Brain microvascular endothelial cell (primary cell): ENCODE measurements at regions not wholly inside any gene's neighbourhood (a gene's known extent, or its start where the extent isn't known, plus 50 kb on each side); places are given as distances from the start of the nearest gene placed in this dataset.
A peak's percentile ranks its signal among the peaks of the same experiment; 100 is the strongest.
"Not testable (repeated sequence)": the region's sequence is repeated elsewhere in the genome, so short reads cannot be mapped to it uniquely, and the experiment has no call there.

Experiments
- DNase-seq: peaks from one replicate; pipeline ENCODE4 v3.0.0-alpha.2; 2020
- H3K27ac ChIP-seq: fragments of 250-450 bp; sonication (Bioruptor Pico); 2 replicates; pipeline ENCODE4 v1.5.1; 2020; ENCODE audit warnings: mild to moderate bottlenecking, moderate library complexity
- H3K27me3 ChIP-seq: fragments of 250-450 bp; sonication (Bioruptor Pico); replicated peaks from 2 replicates; pipeline ENCODE4 v1.5.1; 2020; ENCODE audit warnings: mild to moderate bottlenecking
- H3K36me3 ChIP-seq: fragments of 250-450 bp; sonication (Bioruptor Pico); replicated peaks from 2 replicates; pipeline ENCODE4 v1.5.1; 2020; ENCODE audit warnings: mild to moderate bottlenecking
- H3K4me3 ChIP-seq: 2 replicates; pipeline ENCODE4 v1.5.1; 2011; ENCODE audit warnings: low read depth, mild to moderate bottlenecking, control low read depth, low read length, moderate library complexity
- CTCF ChIP-seq: IDR thresholded peaks from 2 replicates; pipeline ENCODE4 v1.5.1; 2011; ENCODE audit warnings: low read depth, mild to moderate bottlenecking, moderate library complexity, low read length, control low read depth, inconsistent platforms; ENCODE audit errors: missing control alignments
- in situ Hi-C: cut with HindIII; loops from 2 replicates; pipeline ENCODE4 v1.10.0; 2017; ENCODE audit warnings: low sequenced_read_pairs, low pct_ligation_motif_present

- no peaks in the 10 kb centered on the region for H3K27me3 ChIP-seq
- no peak overlapping the region for H3K4me3 ChIP-seq
- TF ChIP-seq CTCF = peak; percentile 5
- no peak for DNase-seq
- H3K36me3 ChIP-seq = no peaks in the 10 kb centered on the region
- in situ Hi-C loops = no loop called here
- H3K27ac ChIP-seq = no peak overlapping the region
These were observed 355.5 kb upstream of the ROPN1 start for GRCh38 chr3:124347418-124347817.

- in situ Hi-C loops, H3K36me3 ChIP-seq, H3K27ac ChIP-seq, DNase-seq, H3K27me3 ChIP-seq, H3K4me3 ChIP-seq: not testable (repeated sequence)
These were observed 356.6 kb upstream of the ROPN1 start for GRCh38 chr3:124348555-124348954.

GRCh38 chr3:124351430-124352148, 359.7 kb upstream of the ROPN1 start:
- peak; percentile 66 for DNase-seq
- peaks cover 2% of the 10 kb centered on the region for H3K27me3 ChIP-seq
- peak; percentile 71 for TF ChIP-seq CTCF

GRCh38 chr3:124352149-124352539, 360.2 kb upstream of the ROPN1 start:
- in situ Hi-C loops = no loop called here
- no peaks in the 10 kb centered on the region for H3K36me3 ChIP-seq
- no peak overlapping the region for H3K27ac ChIP-seq
- H3K27me3 ChIP-seq = peaks cover 2% of the 10 kb centered on the region
- TF ChIP-seq CTCF = no peak
- no peak for DNase-seq
- H3K4me3 ChIP-seq = no peak overlapping the region

More at GRCh38 chr3:124351430-124352148, 359.7 kb upstream of the ROPN1 start:
- in situ Hi-C loops = no loop called here
- H3K36me3 ChIP-seq = no peaks in the 10 kb centered on the region
- H3K27ac ChIP-seq = no peak overlapping the region
- no peak overlapping the region for H3K4me3 ChIP-seq

- Histone ChIP-seq H3K36me3 (no peaks in the 10 kb centered on the region), H3K27ac (no peak overlapping the region), H3K4me3 (no peak overlapping the region), H3K27me3 (peaks cover 2% of the 10 kb centered on the region)
- no peak for DNase-seq
- in situ Hi-C loops = no loop called here
- TF ChIP-seq CTCF = no peak
These were observed 361.8 kb upstream of the ROPN1 start for GRCh38 chr3:124353691-124354090.

GRCh38 chr3:124354150-124354549, 362.2 kb upstream of the ROPN1 start:
- in situ Hi-C loops = no loop called here
- no peak overlapping the region for H3K27ac ChIP-seq
- DNase-seq = no peak
- TF ChIP-seq CTCF = no peak
- no peaks in the 10 kb centered on the region for H3K36me3 ChIP-seq
- no peak overlapping the region for H3K4me3 ChIP-seq
- H3K27me3 ChIP-seq = peaks cover 2% of the 10 kb centered on the region
